Stimulated activated naive CD8-positive, alpha-beta T cell treated with anti-CD3 and anti-CD28 coated beads, Interleukin-15, amount 100 ng/mL, for 72 hours (primary cell): ENCODE measurements at regions not wholly inside any gene's neighbourhood (a gene's known extent, or its start where the extent isn't known, plus 50 kb on each side); places are given as distances from the start of the nearest gene placed in this dataset.
"Not testable (repeated sequence)": the region's sequence is repeated elsewhere in the genome, so short reads cannot be mapped to it uniquely, and the experiment has no call there.

Experiments
- ATAC-seq: fragments of 150-1000 bp; cut with Tn5 transposase; 2 replicates; pipeline ENCODE4 v1.10.0; 2021; ENCODE audit warnings: mild to moderate bottlenecking, moderate library complexity
- DNase-seq, 2 donors: peaks; one replicate each; pipeline ENCODE4 v3.0.0; 2021 to 2022
- H3K27ac Mint-ChIP-seq, 2 donors: one replicate each; pipeline ENCODE4 v1.8.0; 2022; ENCODE audit warnings: mild to moderate bottlenecking in 2 of 2, mixed read lengths in 2 of 2, moderate library complexity in 2 of 2
- H3K27me3 Mint-ChIP-seq: one replicate; pipeline ENCODE4 v1.8.0; 2022; ENCODE audit warnings: mixed read lengths
- H3K4me1 Mint-ChIP-seq: one replicate; pipeline ENCODE4 v1.8.0; 2022; ENCODE audit warnings: mild to moderate bottlenecking, mixed read lengths
- H3K4me3 Mint-ChIP-seq, 2 donors: one replicate each; pipeline ENCODE4 v1.8.0; 2022; ENCODE audit warnings: mild to moderate bottlenecking in 2 of 2, mixed read lengths in 2 of 2, moderate library complexity in 1 of 2
- H3K9me3 Mint-ChIP-seq, 2 donors: one replicate each; pipeline ENCODE4 v1.8.0; 2022; ENCODE audit warnings: mixed read lengths in 2 of 2

DNA sequence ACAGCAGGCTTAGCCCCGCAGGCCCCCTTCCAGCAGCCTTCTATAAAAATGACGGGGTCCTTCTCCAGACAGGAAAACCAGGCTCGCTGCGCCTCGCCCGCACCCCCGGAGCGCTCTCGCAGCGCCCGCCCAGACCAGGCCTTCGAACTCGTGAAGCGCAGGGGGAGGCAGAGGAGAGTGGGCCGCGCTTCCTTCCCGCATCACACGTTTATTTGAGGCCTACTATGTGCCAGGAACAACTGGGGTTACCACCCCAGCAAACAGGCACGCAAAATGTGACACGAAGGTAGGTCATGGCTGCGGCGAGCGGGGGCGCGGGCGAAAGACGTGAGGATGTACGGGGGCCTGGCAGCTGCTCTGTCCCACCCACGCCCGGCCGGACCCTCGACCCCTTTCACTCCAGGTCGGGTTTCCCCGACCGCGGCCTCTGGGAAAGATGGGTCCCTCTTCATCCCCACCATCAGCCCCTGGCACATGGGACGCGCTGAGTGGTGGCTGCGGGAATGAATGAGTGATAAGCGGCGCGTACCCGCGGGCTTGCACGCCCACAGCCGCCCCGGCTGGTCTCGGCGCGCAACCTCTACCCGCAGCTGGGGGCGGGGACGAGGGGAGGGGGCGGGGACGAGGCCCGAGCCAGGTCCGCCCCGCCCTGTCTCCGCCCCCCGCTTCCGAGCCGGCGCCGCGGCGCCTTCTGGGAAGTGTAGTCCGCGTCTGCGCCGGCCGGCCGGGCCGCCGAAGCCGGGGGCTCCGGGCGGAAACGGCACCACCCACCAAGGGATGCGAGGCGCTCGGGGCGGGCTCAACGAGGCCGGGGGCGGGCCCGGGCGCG, 59.1 kb downstream of the ZNF467 start:
- H3K27ac Mint-ChIP-seq: peak overlapping the region; percentile 13 to 50
- peaks cover 8% of the 10 kb centered on the region for H3K27me3 Mint-ChIP-seq
- H3K4me1 Mint-ChIP-seq: peaks cover 54% of the 10 kb centered on the region

DNA sequence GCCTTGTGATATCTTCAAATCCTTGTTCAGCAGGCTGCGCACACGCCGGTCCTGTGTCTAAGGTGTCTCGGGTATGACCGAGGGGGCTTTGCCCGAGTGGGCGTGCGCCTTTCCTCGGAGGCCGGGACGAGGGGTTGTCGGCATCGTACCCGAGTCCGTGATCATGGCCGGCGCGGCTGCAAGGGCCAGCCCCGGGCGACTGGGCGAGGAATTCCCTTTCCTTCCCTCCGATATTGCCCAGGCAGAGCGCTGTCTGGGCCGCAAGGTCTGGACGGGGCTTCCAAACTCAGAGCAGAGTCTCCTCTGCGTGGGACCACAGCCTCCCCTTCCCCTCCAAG, 59.7 kb downstream of the ZNF467 start:
- DNase-seq (no peak), ATAC-seq (no peak)
- peaks cover 17 to 30% of the 10 kb centered on the region in 2 donors for H3K9me3 Mint-ChIP-seq
- peaks cover 48% of the 10 kb centered on the region for H3K4me1 Mint-ChIP-seq
- H3K27me3 Mint-ChIP-seq: peaks cover 8% of the 10 kb centered on the region
- no peak overlapping the region for H3K27ac Mint-ChIP-seq
- peak overlapping the region; percentile 87 for H3K4me3 Mint-ChIP-seq

More for the DNA sequence above, 59.1 kb downstream of the ZNF467 start:
- peaks cover 17 to 29% of the 10 kb centered on the region in 2 donors for H3K9me3 Mint-ChIP-seq
- peak; percentile 91 for ATAC-seq
- DNase-seq: peak; percentile 85 to 87
- H3K4me3 Mint-ChIP-seq: peak overlapping the region; percentile 87

DNA sequence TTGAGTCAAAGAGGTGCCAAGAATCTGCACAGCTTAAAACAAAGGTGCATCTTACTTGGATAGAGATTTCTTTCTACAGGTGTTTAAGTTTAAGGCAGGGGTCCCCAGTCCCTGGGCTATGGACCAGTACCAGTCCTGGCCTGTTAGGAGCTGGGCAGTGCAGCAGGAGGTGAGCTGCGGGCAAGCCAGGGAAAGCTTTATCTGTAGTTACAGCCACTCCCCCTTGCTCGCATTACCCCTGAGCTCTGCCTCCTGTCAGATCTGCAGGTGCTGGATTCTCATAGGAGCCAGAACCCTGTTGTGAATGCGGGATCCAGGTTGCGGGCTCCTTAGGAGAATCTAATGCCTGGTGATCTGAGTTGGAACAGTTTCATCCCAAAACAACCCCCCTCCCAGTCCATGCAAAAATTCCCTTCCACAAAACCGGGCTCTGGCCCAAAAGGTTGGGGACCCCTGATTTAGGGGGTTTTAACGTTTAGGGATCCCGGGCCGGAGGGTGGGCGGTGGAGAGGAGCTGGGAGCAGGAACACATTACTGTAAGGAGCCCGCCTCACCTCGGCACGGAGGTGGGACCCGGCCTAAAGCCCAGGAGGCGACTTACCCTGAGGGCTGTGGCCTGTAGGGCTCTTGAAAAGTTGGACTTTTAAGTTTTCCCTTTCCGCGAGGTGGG, 60.2 kb downstream of the ZNF467 start:
- DNase-seq (no peak), ATAC-seq (no peak)
- H3K27ac Mint-ChIP-seq: no peak overlapping the region
- H3K9me3 Mint-ChIP-seq: peaks cover 17 to 30% of the 10 kb centered on the region in 2 donors
- H3K4me3 Mint-ChIP-seq: peak overlapping the region; percentile 87
- peaks cover 8% of the 10 kb centered on the region for H3K27me3 Mint-ChIP-seq
- H3K4me1 Mint-ChIP-seq: peaks cover 46% of the 10 kb centered on the region

DNA sequence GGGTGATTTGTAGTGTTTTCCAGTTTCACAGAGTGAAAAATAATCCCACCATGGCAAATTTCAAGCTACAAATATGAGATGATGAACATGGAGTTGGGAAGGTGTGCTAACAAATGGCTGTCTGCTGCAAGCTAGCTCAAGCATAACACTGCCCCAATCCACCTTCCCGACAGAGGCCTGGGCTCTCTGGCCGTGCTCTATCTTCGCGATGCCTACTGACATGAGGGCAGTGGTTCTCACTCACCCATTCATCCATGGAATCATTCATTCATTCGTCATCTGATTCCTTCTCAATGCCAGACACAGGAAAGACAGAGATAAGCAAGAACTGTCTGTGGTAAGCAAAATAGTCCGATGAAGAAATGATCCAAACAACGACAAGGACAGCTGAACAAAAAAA, 65.4 kb downstream of the ZNF467 start:
- Mint-ChIP-seq H3K4me3 (no peak overlapping the region), H3K4me1 (peaks cover 4% of the 10 kb centered on the region), H3K27me3 (peaks cover 19% of the 10 kb centered on the region), H3K9me3 (peaks cover 17 to 27% of the 10 kb centered on the region in 2 donors), H3K27ac (no peak overlapping the region)
- ATAC-seq (no peak), DNase-seq (no peak)

DNA sequence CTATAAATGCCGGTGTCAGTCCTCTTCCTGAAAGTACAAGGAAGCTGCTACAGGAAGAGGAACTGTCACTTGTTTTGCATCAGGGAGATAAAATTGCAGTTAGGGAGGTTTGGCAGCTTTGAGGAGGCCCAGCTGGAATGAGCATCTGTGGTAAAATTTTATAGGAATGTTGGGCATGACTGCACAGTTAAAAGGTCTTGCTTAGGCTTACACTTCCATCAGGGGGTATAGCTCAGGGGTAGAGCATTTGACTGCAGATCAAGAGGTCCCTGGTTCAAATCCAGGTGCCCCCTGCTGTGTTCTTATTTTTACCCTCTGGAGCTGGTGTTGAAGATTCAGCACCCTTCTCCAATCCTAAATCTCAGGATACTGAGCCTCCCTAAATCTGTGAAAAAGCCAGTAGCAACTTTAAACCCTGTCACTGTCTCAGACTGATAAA, 65.9 kb downstream of the ZNF467 start:
- DNase-seq: no peak
- H3K4me1 Mint-ChIP-seq: no peaks in the 10 kb centered on the region
- H3K27me3 Mint-ChIP-seq: peaks cover 14% of the 10 kb centered on the region
- H3K27ac Mint-ChIP-seq: peak overlapping the region in 1 of 2 donors; percentile 36
- peaks cover 17 to 21% of the 10 kb centered on the region in 2 donors for H3K9me3 Mint-ChIP-seq
- H3K4me3 Mint-ChIP-seq: no peak overlapping the region
- ATAC-seq: no peak

DNA sequence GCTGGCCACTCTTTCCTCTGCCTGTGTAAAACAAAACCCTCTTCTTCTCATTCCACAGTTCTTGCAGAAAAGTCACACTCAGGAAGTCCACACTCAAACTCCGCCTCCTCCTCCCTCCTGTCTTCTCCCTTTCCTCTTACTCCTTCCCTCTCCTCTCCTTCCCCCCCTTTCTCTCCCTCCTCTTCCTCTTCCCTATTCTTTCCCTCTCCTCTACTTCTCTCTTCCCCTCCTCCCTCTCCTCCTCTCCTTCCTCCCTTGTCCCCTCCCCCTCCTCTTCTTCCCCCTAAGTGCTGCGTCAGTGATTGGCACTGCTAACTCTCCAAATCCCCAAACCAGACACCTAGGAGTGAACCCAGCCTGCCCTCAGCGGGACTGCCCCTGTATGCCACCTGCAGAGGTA, 67.0 kb downstream of the ZNF467 start:
- ATAC-seq (no peak), DNase-seq (no peak)
- no peak overlapping the region for H3K27ac Mint-ChIP-seq
- H3K4me3 Mint-ChIP-seq: no peak overlapping the region
- peaks cover 11 to 15% of the 10 kb centered on the region in 2 donors for H3K9me3 Mint-ChIP-seq
- H3K27me3 Mint-ChIP-seq: peaks cover 14% of the 10 kb centered on the region
- H3K4me1 Mint-ChIP-seq: no peaks in the 10 kb centered on the region

DNA sequence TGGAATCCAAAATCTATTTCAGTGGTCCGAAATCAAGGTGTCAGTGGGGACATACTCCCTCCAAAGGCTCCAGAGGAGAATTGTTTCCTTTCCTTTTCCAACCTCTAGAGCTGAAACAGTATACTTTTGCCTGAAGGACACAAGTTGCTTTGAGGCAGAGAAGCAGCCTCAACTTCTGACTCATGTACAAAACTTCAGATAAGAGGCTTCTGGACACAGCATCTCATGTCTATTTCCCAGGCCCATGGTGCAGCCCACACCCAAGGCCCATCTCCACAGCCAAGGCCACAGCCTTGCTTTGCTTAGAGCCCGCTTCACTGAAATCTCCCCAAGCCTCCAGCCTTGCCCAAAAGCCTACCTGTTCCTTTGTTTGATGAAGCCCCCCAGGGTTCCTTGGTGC, 68.9 kb downstream of the ZNF467 start:
- no peak for DNase-seq
- H3K9me3 Mint-ChIP-seq: peaks cover 2 to 9% of the 10 kb centered on the region in 2 donors
- H3K27me3 Mint-ChIP-seq: peaks cover 22% of the 10 kb centered on the region

DNA sequence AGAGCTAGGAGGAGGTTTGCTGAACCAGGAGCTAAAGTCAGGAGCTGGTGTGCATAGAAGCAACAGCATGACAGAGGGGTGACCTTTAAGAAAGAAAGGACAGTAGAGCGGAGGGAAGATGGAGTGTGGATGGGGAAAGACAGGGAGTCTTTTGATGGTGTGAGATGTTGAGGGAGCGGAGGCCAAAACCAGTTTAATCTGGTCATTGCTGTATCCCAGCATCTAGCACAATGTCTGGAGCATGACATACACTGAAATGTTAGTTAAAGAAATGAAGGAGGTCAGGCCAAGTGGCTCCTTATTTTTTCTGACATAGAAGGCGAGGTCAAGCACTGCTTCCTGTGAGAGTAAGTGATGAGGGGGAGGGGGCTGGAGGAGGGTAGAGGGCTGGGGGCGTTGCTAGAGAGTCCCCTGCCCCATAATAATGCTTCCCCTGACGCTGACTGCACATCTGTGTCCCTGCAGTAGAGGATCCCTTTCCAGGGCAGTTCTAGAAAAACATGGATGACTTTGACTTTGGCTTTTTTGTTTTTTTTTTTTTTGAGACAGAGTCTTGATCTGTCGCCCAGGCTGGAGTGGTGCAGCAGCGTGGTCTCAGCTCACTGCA, 70.2 kb downstream of the ZNF467 start:
- no peak for ATAC-seq
- Mint-ChIP-seq H3K4me3 (no peak overlapping the region), H3K27ac (no peak overlapping the region), H3K4me1 (no peaks in the 10 kb centered on the region), H3K27me3 (peaks cover 22% of the 10 kb centered on the region), H3K9me3 (peaks cover 1 to 11% of the 10 kb centered on the region in 2 donors)
- DNase-seq: no peak

More for the DNA sequence above, 68.9 kb downstream of the ZNF467 start:
- Mint-ChIP-seq H3K27ac (no peak overlapping the region), H3K4me3 (no peak overlapping the region), H3K4me1 (no peaks in the 10 kb centered on the region)
- ATAC-seq: no peak

DNA sequence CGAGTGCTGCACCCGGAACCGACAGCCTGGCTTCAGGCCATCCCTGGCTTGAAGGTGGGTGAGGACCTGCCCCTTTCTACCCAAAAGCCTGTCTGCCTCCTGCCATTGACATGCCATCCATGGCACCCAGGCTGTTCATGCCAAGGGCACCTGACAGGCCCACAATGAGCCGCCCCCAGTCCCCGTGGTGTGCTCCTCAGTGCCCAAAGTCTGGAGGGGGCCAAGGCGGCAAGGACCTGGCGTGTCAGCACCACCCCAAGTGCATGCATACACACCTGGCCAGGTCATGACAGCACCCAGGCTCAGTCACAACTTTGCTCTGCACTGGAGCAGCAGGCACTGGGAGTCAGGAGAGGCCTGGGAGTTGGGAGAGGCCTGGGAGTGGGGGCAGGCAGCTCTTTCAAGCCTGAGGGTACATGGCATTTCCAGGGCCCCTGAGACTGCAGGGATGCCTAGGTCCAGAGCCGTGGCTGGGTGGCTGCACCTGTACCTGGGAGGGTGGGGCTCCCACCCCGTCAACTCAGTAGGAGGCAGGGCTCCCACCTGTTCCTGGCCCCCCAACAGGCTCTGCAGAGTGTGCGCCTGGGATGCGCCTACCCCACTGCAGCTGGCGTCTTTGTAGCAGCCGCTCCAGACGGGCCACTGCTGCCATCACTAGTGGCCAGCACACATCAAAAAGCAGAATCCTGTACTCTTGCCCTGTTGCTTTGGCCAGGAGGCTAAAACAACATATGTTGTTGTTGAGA, 71.7 kb downstream of the ZNF467 start:
- DNase-seq (no peak), ATAC-seq (no peak)
- Mint-ChIP-seq H3K4me1 (no peaks in the 10 kb centered on the region), H3K4me3 (no peak overlapping the region), H3K9me3 (peaks cover 4 to 16% of the 10 kb centered on the region in 2 donors), H3K27ac (no peak overlapping the region), H3K27me3 (peaks cover 13% of the 10 kb centered on the region)

DNA sequence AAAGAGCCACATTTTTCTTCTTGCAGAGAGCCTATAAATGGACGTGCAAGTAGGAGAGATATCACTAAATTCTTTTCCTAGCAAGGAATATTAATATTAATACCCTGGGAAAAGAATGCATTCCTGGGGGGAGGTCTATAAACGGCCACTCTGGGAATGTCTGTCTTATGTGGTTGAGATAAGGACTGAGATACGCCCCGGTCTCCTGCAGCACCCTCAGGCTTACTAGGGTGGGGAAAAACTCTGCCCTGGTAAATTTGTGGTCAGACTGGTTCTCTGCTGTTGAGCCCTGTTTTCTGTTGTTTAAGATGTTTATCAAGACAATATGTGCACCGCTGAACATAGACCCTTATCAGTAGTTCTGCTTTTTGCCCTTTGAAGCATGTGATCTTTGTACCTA, 75.6 kb downstream of the ZNF467 start:
- Mint-ChIP-seq H3K27me3 (peaks cover 43% of the 10 kb centered on the region), H3K9me3 (peaks cover 4 to 16% of the 10 kb centered on the region in 2 donors)
- not testable (repeated sequence) for H3K27ac Mint-ChIP-seq, ATAC-seq, DNase-seq, H3K4me3 Mint-ChIP-seq, H3K4me1 Mint-ChIP-seq

DNA sequence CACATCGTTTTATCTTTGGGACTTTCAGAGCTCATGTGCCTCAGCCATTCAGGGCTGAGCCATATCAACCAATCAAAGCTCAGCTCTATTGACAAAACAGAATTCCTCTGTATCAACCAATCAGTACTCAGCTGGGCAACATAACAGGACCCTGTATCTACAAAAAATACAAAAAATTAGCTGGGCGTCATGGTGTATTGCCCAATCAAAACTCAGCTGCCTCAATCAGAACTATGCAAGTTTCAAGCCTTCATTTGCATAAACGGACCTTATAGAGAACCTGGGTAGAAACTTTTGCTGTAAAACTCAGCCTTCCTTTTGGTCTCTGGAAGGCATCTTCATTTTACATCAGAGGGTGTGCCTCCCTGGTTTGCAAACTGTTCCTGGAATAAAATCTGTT, 77.1 kb downstream of the ZNF467 start:
- Mint-ChIP-seq H3K27me3 (peaks cover 58% of the 10 kb centered on the region), H3K4me1 (peaks cover under 1% of the 10 kb centered on the region), H3K4me3 (no peak overlapping the region), H3K9me3 (peaks cover 4 to 16% of the 10 kb centered on the region in 2 donors), H3K27ac (no peak overlapping the region)
- no peak for DNase-seq
- ATAC-seq: no peak

DNA sequence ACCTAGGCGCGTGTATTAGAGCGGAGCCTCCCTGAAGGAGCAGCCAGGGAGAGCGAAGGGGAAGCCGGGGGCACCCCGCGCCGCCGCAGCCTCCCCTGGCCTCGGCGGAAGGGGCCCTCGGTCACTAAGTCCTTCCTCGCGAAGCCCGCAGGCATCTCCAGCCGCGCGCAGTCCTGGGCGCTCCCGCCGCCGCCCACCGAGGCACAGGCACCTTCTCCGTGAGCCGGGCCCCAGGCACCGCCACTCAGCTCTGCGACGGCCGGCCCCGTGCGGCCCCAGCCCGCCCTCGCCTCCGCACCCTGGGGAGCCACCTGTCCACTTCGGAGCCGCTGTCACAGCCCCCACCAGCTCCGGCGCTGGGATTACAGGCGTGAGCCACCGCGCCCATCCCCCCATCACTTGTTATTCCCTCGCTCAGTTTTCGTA, 80.8 kb downstream of the ZNF467 start:
- peaks cover 11% of the 10 kb centered on the region for H3K4me1 Mint-ChIP-seq
- DNase-seq: no peak
- peak overlapping the region; percentile 12 to 13 for H3K4me3 Mint-ChIP-seq
- H3K27me3 Mint-ChIP-seq: peaks cover 77% of the 10 kb centered on the region
- H3K27ac Mint-ChIP-seq: no peak overlapping the region
- ATAC-seq: no peak
- peaks cover 0 to 1% of the 10 kb centered on the region in 2 donors for H3K9me3 Mint-ChIP-seq

DNA sequence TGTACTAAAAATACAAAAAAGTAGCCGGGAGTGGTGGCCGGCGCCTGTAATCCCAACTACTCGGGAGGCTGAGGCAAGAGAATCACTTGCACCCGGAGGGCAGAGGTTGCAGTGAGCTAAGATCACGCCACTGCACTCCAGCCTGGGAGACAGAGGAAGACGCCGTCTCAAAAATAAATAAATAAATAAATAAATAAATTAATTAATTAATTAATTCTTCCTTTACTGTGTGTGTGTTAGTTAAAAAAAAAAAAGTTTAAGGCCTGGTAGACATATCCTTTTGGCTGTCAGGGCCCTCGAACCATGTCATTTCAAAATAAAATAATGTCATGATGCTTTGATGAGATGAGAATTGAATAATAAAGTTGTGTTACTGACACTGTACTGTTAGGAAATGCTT, 81.3 kb downstream of the ZNF467 start:
- peaks cover 11% of the 10 kb centered on the region for H3K4me1 Mint-ChIP-seq
- no peak overlapping the region for H3K27ac Mint-ChIP-seq
- H3K4me3 Mint-ChIP-seq: no peak overlapping the region
- ATAC-seq: no peak
- no peak for DNase-seq
- H3K9me3 Mint-ChIP-seq: peaks cover 0 to 6% of the 10 kb centered on the region in 2 donors
- H3K27me3 Mint-ChIP-seq: peaks cover 82% of the 10 kb centered on the region

DNA sequence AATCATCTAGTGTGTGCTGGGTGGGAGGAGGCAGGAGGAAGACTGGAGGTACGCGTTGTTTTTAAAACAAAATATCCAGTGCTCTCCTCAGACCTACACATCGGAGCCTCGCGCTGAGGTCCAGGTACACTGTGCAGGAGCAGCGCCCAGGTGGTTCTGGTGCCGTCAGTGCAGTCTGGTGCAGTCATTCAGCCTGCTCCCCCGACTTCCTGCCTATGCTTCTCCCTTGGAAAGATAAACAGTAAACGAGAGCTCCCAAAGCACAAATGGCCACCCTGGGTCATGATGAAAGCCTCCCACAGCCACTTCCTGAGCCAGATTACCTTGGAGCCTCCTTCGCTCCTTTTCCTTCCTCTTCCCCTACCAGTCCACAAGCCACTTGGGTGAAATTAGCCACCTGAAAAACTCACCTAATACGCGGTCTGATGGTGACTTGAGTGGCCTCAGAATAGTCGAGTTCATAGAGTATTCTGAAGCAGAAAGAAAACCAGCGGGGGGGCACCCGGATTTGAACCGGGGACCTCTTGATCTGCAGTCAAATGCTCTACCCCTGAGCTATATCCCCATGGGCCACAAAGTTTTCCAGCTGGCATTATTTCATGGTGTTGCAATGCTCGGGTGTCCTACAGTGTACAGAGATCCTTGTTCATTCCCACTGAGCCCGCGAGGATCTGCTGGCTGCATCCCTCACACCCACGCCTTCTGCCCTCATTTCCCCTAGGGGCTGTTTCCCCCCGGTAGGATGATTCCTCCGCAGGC, 82.5 kb downstream of the ZNF467 start:
- Mint-ChIP-seq H3K4me1 (peaks cover 11% of the 10 kb centered on the region), H3K27me3 (peaks cover 76% of the 10 kb centered on the region), H3K9me3 (peaks cover 0 to 6% of the 10 kb centered on the region in 2 donors), H3K27ac (peak overlapping the region in 1 of 2 donors; percentile 76), H3K4me3 (peak overlapping the region in 1 of 2 donors; percentile 27)
- peak; percentile 63 for ATAC-seq
- peak in 1 of 2 donors; percentile 30 for DNase-seq
